K562 (cell line): ENCODE measurements at regions not wholly inside any gene's neighbourhood (a gene's known extent, or its start where the extent isn't known, plus 50 kb on each side); places are given as distances from the start of the nearest gene placed in this dataset.

Experiments used
- ATAC-seq: fragments of 200-7000 bp; cut with Tn5 transposase; 3 replicates; pipeline ENCODE4 v1.9.1; 2020; ENCODE audit warnings: moderate library complexity
- BruUV-seq: library from RNA; stranded (reverse); fragments of 400-500 nt; replicated peaks from 2 replicates; lab custom pipeline; 2021; lab: Mats Ljungman, UMichigan
- CTCF ChIA-PET: fragments of 300-600 bp; formaldehyde crosslinking; extraction: SDS; loops from one replicate; lab custom pipeline; 2021; ENCODE audit warnings: low intra/inter-chr PET ratio; lab: Yijun Ruan, JAX
- POLR2A ChIA-PET: fragments of 300-600, 350-650 bp; sonication (Branson Sonifier 250); formaldehyde crosslinking; extraction: SDS; loops from one replicate; lab custom pipeline; 2021; ENCODE audit warnings: antibody characterized with exemption, inconsistent platforms; lab: Yijun Ruan, JAX
- DNase-seq, 4 experiments: peaks; one replicate each; pipeline versions ENCODE4 v3.0.0 to v3.0.0-alpha.2; 2011 to 2018; ENCODE audit warnings: low spot score in 3 of 4, mixed read lengths in 3 of 4; ENCODE audit errors: extremely low read depth in 1 of 4
- FAIRE-seq: peaks from 2 replicates; lab custom pipeline; 2011; peaks lifted over from hg19 to GRCh38; lab: Jason Lieb, UNC
- H2AFZ ChIP-seq: 2 replicates; pipeline ENCODE4 v1.6.0; 2011; ENCODE audit warnings: low read depth, low read length, control low read depth, inconsistent platforms
- H3K27ac ChIP-seq: fragments of 200-600 bp; 3 replicates; pipeline ENCODE4 v1.8.0; 2011; ENCODE audit warnings: low read depth, mild to moderate bottlenecking, control low read depth, inconsistent platforms, low read length, moderate library complexity, mixed read lengths; ENCODE audit errors: extremely low read depth
- H3K27me3 ChIP-seq, 2 experiments: fragments of 300-600 bp in 1 of 2; 2 replicates in 1 of 2; 3 replicates in 1 of 2; pipeline versions ENCODE4 v1.6.0 to v1.8.0; 2011; ENCODE audit warnings: inconsistent platforms in 2 of 2, low read length in 2 of 2, mild to moderate bottlenecking in 1 of 2, mixed read lengths in 1 of 2, moderate library complexity in 1 of 2; ENCODE audit not compliant: control insufficient read depth in 2 of 2, insufficient read depth in 2 of 2
- H3K36me3 ChIP-seq: fragments of 300-600 bp; 3 replicates; pipeline ENCODE4 v1.8.0; 2011; ENCODE audit warnings: mild to moderate bottlenecking, low read length, inconsistent platforms; ENCODE audit not compliant: control insufficient read depth, insufficient read depth
- H3K4me1 ChIP-seq, 2 experiments: fragments of 200-600 bp in 1 of 2; replicated peaks in 1 of 2; 2 replicates in 1 of 2; 3 replicates in 1 of 2; pipeline versions ENCODE4 v1.5.1 to v1.8.0; 2011; ENCODE audit warnings: inconsistent platforms in 2 of 2, low read length in 2 of 2, mild to moderate bottlenecking in 1 of 2, mixed read lengths in 1 of 2, moderate library complexity in 1 of 2; ENCODE audit not compliant: control insufficient read depth in 2 of 2, insufficient read depth in 2 of 2
- H3K4me2 ChIP-seq: 2 replicates; pipeline ENCODE4 v1.6.1; 2011; ENCODE audit warnings: low read length, control low read depth, inconsistent platforms, mixed read lengths; ENCODE audit not compliant: insufficient read depth
- H3K4me3 ChIP-seq: fragments of 200-600 bp; sonication (generic), shearing (Covaris generic); 2 replicates; pipeline ENCODE4 v1.5.1; 2016; ENCODE audit warnings: control low read depth, inconsistent platforms
- H3K79me2 ChIP-seq: fragments of 200-600 bp; 3 replicates; pipeline ENCODE4 v1.8.0; 2011; ENCODE audit warnings: low read length, inconsistent platforms; ENCODE audit not compliant: control insufficient read depth, insufficient read depth
- H3K9ac ChIP-seq, 2 experiments: 2 replicates each; pipeline versions ENCODE4 v1.6.0 to v1.6.1; 2011; ENCODE audit warnings: low read depth in 2 of 2, low read length in 2 of 2, control low read depth in 1 of 2, inconsistent platforms in 1 of 2, mild to moderate bottlenecking in 1 of 2, mixed read lengths in 1 of 2; ENCODE audit not compliant: insufficient read depth in 1 of 2
- H3K9me1 ChIP-seq: one replicate; pipeline ENCODE4 v1.6.0; 2011; ENCODE audit warnings: inconsistent platforms, mild to moderate bottlenecking, low read length, moderate library complexity; ENCODE audit not compliant: control insufficient read depth, insufficient read depth
- H3K9me3 ChIP-seq: replicated peaks from 2 replicates; pipeline ENCODE4 v1.5.1; 2011; ENCODE audit warnings: low read depth, low read length, inconsistent platforms; ENCODE audit not compliant: control insufficient read depth, insufficient read depth
- H4K20me1 ChIP-seq: replicated peaks from 2 replicates; pipeline ENCODE4 v1.6.1; 2011; ENCODE audit warnings: low read length, inconsistent platforms, mixed read lengths; ENCODE audit not compliant: control insufficient read depth, insufficient read depth
- IRF9 ChIP-seq: fragments of 450-650 bp; IDR thresholded peaks from 2 replicates; pipeline ENCODE4 v1.6.1; 2016; ENCODE audit warnings: missing biosample characterization, missing genetic modification characterization
- NR1H2 ChIP-seq: sonication (generic); formaldehyde crosslinking; IDR thresholded peaks from 2 replicates; pipeline ENCODE4 v1.4.0; 2020; ENCODE audit warnings: mild to moderate bottlenecking, missing genetic modification reagents
- POLR2AphosphoS5 ChIP-seq: IDR thresholded peaks from 2 replicates; pipeline ENCODE4 v1.6.1; 2011; ENCODE audit warnings: mild to moderate bottlenecking, low read depth, low read length, moderate library complexity; ENCODE audit not compliant: control insufficient read depth, insufficient read depth
- SMAD4 ChIP-seq: fragments of 250-450 bp; sonication (Bioruptor Pico); conservative IDR thresholded peaks from 2 replicates; pipeline ENCODE4 v1.8.0; 2021; ENCODE audit warnings: inconsistent platforms, mild to moderate bottlenecking, moderate library complexity
- ZBTB49 ChIP-seq: sonication (generic); formaldehyde crosslinking; IDR thresholded peaks from 2 replicates; pipeline ENCODE4 v1.8.0; 2022; ENCODE audit warnings: missing genetic modification reagents, mild to moderate bottlenecking, borderline replicate concordance
- ZNF121 ChIP-seq: sonication (generic); formaldehyde crosslinking; conservative IDR thresholded peaks from 2 replicates; pipeline ENCODE4 v1.8.0; 2022; ENCODE audit warnings: missing genetic modification reagents
- ZNF609 ChIP-seq: sonication (generic); formaldehyde crosslinking; IDR thresholded peaks from 2 replicates; pipeline ENCODE4 v1.8.1; 2023; ENCODE audit warnings: missing genetic modification reagents, mild to moderate bottlenecking, borderline replicate concordance
- WGBS: fragments of 100-300 bp; shearing (Covaris generic); methylation state at CpG from one replicate; pipeline ENCODE4 v1.1.6; 2016; ENCODE audit warnings: low coverage, mixed read lengths; ENCODE audit not compliant: insufficient coverage; ENCODE audit errors: missing lambda C conversion rate; 5-methylcytosine and 5-hydroxymethylcytosine counted together
- in situ Hi-C: fragments of 300-500 bp; cut with MboI; formaldehyde crosslinking; loops from 4 replicates; pipeline ENCODE4 v1.15.0; 2018; ENCODE audit warnings: inconsistent platforms, mixed read lengths
- intact Hi-C: fragments of 100-400 bp; cut with micrococcal nuclease; formaldehyde crosslinking; loops from 2 replicates; pipeline ENCODE4 v1.14.2; 2022

GRCh38 chr7:9022456-9022855, 589.0 kb downstream of the NXPH1 start (continued):
- TF ChIP-seq ZBTB49 (no peak), ZNF609 (CRISPR knock-in tag) (no peak)

- ATAC-seq (no peak), DNase-seq (no peak), FAIRE-seq (no peak)
- Histone ChIP-seq H3K4me1 (no peaks in the 10 kb centered on the region), H3K9me3 (no peaks in the 10 kb centered on the region), H2AFZ (no peak overlapping the region), H3K27me3 (no peaks in the 10 kb centered on the region), H3K79me2 (no peaks in the 10 kb centered on the region), H3K4me3 (no peak overlapping the region), H3K4me2 (no peak overlapping the region), H4K20me1 (no peaks in the 10 kb centered on the region), H3K9me1 (no peaks in the 10 kb centered on the region), H3K27ac (no peak overlapping the region), H3K36me3 (no peaks in the 10 kb centered on the region), H3K9ac (no peak overlapping the region)
- 2% methylated on average over 5 of the region's 5 CpGs for WGBS
- in situ Hi-C loops = no loop called here
- no peak for TF ChIP-seq SMAD4
- TF ChIP-seq POLR2AphosphoS5 = no peak
- TF ChIP-seq IRF9 (tag) = no peak
- no peak for TF ChIP-seq NR1H2 (CRISPR knock-in tag)
- no peak for TF ChIP-seq ZNF121 (CRISPR knock-in tag)
- POLR2A ChIA-PET = no interaction called here
- intact Hi-C loops = no loop called here
- CTCF ChIA-PET = no interaction called here
- no TSS peak for BruUV-seq
These were observed 590.4 kb downstream of the NXPH1 start for GRCh38 chr7:9023675-9024294.
